ENCODE measurements at regions not wholly inside any gene's neighbourhood (a gene's known extent, or its start where the extent isn't known, plus 50 kb on each side); places are given as distances from the start of the nearest gene placed in this dataset.

DNA sequence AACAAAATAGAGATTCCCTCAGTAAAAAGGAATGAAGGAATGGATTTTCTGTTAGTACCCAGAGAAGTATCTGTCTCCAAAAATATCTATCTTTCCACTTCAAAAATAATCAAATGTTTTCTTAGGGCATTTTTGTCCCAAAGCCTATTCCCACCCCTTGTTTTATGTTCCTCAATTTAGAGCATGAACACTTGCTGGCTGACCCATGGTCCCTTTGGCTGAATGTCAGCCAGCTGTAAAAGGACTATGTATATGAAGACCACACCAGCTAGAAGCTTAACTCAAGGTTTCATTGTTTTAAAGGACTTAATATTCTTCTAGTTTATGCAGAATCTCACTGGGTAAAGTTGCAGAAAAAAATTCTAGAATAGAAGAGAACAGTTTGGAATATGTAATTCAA lies 931.2 kb downstream of the MCTP2 start:
- TF ChIP-seq, protein P1, sequence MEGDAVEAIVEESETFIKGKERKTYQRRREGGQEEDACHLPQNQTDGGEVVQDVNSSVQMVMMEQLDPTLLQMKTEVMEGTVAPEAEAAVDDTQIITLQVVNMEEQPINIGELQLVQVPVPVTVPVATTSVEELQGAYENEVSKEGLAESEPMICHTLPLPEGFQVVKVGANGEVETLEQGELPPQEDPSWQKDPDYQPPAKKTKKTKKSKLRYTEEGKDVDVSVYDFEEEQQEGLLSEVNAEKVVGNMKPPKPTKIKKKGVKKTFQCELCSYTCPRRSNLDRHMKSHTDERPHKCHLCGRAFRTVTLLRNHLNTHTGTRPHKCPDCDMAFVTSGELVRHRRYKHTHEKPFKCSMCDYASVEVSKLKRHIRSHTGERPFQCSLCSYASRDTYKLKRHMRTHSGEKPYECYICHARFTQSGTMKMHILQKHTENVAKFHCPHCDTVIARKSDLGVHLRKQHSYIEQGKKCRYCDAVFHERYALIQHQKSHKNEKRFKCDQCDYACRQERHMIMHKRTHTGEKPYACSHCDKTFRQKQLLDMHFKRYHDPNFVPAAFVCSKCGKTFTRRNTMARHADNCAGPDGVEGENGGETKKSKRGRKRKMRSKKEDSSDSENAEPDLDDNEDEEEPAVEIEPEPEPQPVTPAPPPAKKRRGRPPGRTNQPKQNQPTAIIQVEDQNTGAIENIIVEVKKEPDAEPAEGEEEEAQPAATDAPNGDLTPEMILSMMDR (IDR thresholded peaks at IDR 0.05): no peak
- TF ChIP-seq POLR2A (IDR thresholded peaks at IDR 0.05): no peak

Data from uterus (tissue), 2 donors.